Activated CD8-positive, alpha-beta memory T cell treated with anti-CD3 and anti-CD28 coated beads, Interleukin-2, amount 10 ng/mL, durations not matched to agents 7 days and 5 days (primary cell): ENCODE measurements at regions not wholly inside any gene's neighbourhood (a gene's known extent, or its start where the extent isn't known, plus 50 kb on each side); places are given as distances from the start of the nearest gene placed in this dataset.
"Not testable (repeated sequence)": the region's sequence is repeated elsewhere in the genome, so short reads cannot be mapped to it uniquely, and the experiment has no call there.

Experiments used
- ATAC-seq: fragments of 150-1000 bp; cut with Tn5 transposase; one replicate; pipeline ENCODE4 v1.10.0; 2021; ENCODE audit warnings: moderate library complexity
- CTCF ChIA-PET: fragments of 350-600 bp; sonication (Branson Sonifier 250); formaldehyde crosslinking; loops from one replicate; lab custom pipeline; 2021; ENCODE audit warnings: antibody characterized with exemption; lab: Charles Lee
- DNase-seq: peaks from one replicate; pipeline ENCODE4 v3.0.0-alpha.2; 2020
- H3K27ac Mint-ChIP-seq: one replicate; pipeline ENCODE4 v1.8.0; 2021; ENCODE audit warnings: mild to moderate bottlenecking, mixed read lengths
- H3K27me3 Mint-ChIP-seq: one replicate; pipeline ENCODE4 v1.8.0; 2021; ENCODE audit warnings: mixed read lengths
- H3K36me3 Mint-ChIP-seq: one replicate; pipeline ENCODE4 v1.8.0; 2021; ENCODE audit warnings: mild to moderate bottlenecking, mixed read lengths
- H3K4me1 Mint-ChIP-seq: one replicate; pipeline ENCODE4 v1.8.0; 2021; ENCODE audit warnings: mixed read lengths
- H3K4me3 Mint-ChIP-seq: one replicate; pipeline ENCODE4 v1.8.0; 2021; ENCODE audit warnings: mild to moderate bottlenecking, moderate library complexity, mixed read lengths
- H3K9me3 Mint-ChIP-seq: one replicate; pipeline ENCODE4 v1.8.0; 2022; ENCODE audit warnings: low read depth, mixed read lengths

DNA sequence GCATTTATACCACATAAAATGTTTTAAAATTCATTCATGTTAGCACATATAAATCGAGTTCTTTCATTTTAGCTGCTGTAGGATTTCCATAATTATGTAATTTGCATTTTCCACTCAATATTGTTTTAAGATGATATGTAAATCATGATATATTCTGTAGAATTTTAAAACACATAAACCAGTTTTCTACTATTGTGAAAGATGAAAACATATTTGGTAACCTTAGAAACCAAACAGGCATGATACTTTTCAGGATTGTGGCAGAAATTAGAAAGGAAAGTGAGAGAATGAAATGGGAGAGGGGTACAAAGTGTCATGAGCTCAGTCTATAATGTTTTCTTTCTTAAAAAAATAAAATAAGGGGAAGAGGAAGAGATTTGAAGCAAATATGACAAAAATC, 269.3 kb downstream of the PPP1R3A start:
- no peak overlapping the region for H3K27ac Mint-ChIP-seq
- no peaks in the 10 kb centered on the region for H3K36me3 Mint-ChIP-seq
- ATAC-seq (no peak), DNase-seq (no peak)
- H3K27me3 Mint-ChIP-seq, result no peaks in the 10 kb centered on the region
- no peaks in the 10 kb centered on the region for H3K4me1 Mint-ChIP-seq
- H3K9me3 Mint-ChIP-seq, result no peaks in the 10 kb centered on the region
- CTCF ChIA-PET, result no interaction called here
- no peak overlapping the region for H3K4me3 Mint-ChIP-seq

- Mint-ChIP-seq H3K9me3 (no peaks in the 10 kb centered on the region), H3K4me1 (no peaks in the 10 kb centered on the region), H3K27me3 (no peaks in the 10 kb centered on the region), H3K27ac (no peak overlapping the region), H3K36me3 (no peaks in the 10 kb centered on the region), H3K4me3 (no peak overlapping the region)
- CTCF ChIA-PET, result no interaction called here
- ATAC-seq (no peak), DNase-seq (no peak)
Observed at GRCh38 chr7:113639221-113639620, 279.6 kb downstream of the PPP1R3A start.

DNA sequence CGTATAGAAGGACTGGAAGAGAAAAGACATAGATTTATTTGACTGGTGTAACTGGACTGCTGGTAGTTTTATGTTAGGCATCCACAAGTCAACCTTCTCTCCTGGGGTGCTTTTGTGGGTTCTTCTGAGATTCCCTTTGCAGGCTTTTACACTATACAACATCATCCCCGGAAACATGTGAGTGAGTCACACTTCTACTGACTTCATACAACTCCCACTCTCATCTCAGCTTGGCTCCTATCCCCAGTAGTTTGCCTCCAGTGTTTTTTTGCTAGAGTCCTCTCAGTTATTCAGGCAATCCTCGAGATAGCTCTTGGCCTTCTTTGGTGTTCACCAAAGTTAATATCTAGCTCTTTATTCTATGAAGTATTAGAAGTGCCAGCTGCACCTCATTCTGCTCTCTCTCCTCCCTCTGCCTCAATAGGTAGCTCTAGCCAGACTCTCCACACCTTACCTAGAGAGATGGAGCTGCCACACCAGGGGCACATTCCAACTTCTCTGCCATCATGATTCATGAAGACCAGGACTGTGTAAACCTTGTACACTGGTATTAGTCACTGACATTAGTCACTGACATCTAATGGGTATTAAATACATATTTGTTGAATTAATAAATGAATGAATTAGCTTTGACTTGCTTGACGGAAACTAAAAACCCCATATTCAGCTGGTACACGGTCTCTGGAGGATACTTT, 281.9 kb downstream of the PPP1R3A start:
- no peaks in the 10 kb centered on the region for H3K36me3 Mint-ChIP-seq
- H3K27ac Mint-ChIP-seq, result no peak overlapping the region
- CTCF ChIA-PET, result no interaction called here
- ATAC-seq, result no peak
- no peak for DNase-seq
- H3K4me3 Mint-ChIP-seq, result no peak overlapping the region
- H3K27me3 Mint-ChIP-seq, result no peaks in the 10 kb centered on the region
- no peaks in the 10 kb centered on the region for H3K4me1 Mint-ChIP-seq
- no peaks in the 10 kb centered on the region for H3K9me3 Mint-ChIP-seq

DNA sequence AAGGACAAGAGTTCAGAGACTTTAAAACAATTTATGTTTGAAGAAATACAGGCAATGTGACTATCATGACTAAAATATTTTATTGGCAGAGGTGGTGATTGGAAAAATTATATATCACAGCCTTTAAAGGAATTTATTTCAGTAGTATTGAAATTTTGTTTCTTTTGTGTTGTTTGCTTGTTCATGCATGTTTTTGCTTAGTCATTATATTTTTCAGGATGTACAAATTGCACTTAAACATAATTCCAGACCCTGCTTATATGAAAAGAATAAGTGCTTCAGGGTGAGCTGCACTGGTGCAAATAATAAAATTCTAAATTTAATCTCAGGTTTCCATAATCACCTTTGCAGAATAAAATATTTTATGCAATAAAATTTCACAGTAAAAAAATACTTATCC, 283.3 kb downstream of the PPP1R3A start:
- DNase-seq (no peak), ATAC-seq (no peak)
- no peaks in the 10 kb centered on the region for H3K9me3 Mint-ChIP-seq
- H3K4me1 Mint-ChIP-seq, result no peaks in the 10 kb centered on the region
- CTCF ChIA-PET, result no interaction called here
- H3K36me3 Mint-ChIP-seq, result no peaks in the 10 kb centered on the region
- H3K27ac Mint-ChIP-seq, result no peak overlapping the region
- no peak overlapping the region for H3K4me3 Mint-ChIP-seq
- H3K27me3 Mint-ChIP-seq, result no peaks in the 10 kb centered on the region

DNA sequence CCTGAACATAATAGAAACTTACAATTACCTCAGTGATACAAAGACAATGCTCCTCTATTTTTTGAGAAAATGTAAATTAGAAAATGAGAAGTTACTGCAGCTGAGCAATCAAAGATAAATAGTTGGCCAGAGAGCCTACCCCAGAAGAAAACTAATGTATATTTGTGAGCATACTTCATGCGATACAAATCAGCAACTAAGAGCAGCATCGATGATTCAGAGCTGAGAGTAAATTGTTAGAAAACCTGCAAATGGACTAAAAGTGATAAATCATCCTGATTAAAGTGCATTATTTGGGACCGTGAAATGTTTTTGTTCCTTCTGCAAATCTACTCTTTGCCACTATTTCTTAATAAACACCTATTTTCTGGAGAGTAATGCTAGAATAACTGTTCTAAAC, 285.7 kb downstream of the PPP1R3A start:
- no peak for DNase-seq
- Mint-ChIP-seq H3K27me3 (no peaks in the 10 kb centered on the region), H3K4me3 (no peak overlapping the region), H3K36me3 (no peaks in the 10 kb centered on the region), H3K9me3 (no peaks in the 10 kb centered on the region), H3K4me1 (no peaks in the 10 kb centered on the region), H3K27ac (no peak overlapping the region)
- no peak for ATAC-seq
- CTCF ChIA-PET, result no interaction called here

DNA sequence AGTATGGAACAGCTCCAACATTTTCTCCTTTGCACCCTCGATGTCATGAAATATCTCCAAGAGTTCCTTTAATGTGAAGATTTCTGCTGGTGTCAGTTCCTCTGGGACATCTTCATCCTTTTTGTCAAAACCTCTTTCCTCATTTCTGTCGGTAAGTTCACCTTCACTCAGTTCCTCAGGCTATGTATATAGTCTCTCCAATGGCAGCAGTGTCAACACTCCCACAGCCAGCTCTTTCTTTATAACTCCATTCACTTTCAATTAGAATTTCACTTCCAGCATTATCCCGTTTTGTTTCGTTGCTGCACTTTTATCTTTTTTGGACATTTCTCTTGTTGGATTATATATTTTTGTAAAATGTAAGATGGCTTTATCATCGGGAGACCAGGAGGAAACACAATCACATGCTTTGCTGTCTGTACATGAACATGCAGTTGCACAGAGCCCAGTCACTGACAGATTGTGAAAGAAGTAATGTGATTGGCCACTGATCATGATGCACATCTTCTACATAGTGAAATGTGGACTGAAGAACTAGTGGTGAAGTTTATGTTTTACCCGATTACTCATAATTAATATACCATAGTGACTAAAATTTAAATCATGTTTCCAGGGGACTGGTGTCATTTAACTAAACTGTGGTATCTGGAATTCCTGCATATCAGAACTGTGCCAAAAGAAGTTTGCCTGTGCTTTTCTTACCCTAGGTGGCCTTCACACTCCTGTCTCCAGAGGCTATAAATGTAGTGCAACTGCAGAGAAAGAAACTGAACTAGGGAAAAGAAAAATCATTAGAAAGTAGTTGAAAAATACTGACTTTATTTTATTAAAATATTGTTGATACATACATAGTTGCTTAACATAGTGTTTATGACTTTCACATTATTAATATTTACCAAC, 289.6 kb downstream of the PPP1R3A start:
- no peaks in the 10 kb centered on the region for H3K4me1 Mint-ChIP-seq
- CTCF ChIA-PET, result no interaction called here
- ATAC-seq (no peak), DNase-seq (no peak)
- H3K9me3 Mint-ChIP-seq, result peaks cover 2% of the 10 kb centered on the region
- H3K27me3 Mint-ChIP-seq, result no peaks in the 10 kb centered on the region
- H3K4me3 Mint-ChIP-seq, result no peak overlapping the region
- no peak overlapping the region for H3K27ac Mint-ChIP-seq
- H3K36me3 Mint-ChIP-seq, result no peaks in the 10 kb centered on the region

- H3K9me3 Mint-ChIP-seq, result peaks cover 7% of the 10 kb centered on the region
- CTCF ChIA-PET, result no interaction called here
- no peak overlapping the region for H3K4me3 Mint-ChIP-seq
- H3K36me3 Mint-ChIP-seq, result no peaks in the 10 kb centered on the region
- ATAC-seq, result no peak
- no peak for DNase-seq
- no peak overlapping the region for H3K27ac Mint-ChIP-seq
- H3K27me3 Mint-ChIP-seq, result no peaks in the 10 kb centered on the region
- no peaks in the 10 kb centered on the region for H3K4me1 Mint-ChIP-seq
Observed at GRCh38 chr7:113625494-113626102, 293.2 kb downstream of the PPP1R3A start.

- DNase-seq (no peak), ATAC-seq (no peak)
- Mint-ChIP-seq H3K4me1 (no peaks in the 10 kb centered on the region), H3K27ac (no peak overlapping the region), H3K9me3 (peaks cover 11% of the 10 kb centered on the region), H3K36me3 (no peaks in the 10 kb centered on the region), H3K27me3 (no peaks in the 10 kb centered on the region), H3K4me3 (no peak overlapping the region)
- CTCF ChIA-PET, result no interaction called here
Observed at GRCh38 chr7:113622796-113623195, 296.0 kb downstream of the PPP1R3A start.

DNA sequence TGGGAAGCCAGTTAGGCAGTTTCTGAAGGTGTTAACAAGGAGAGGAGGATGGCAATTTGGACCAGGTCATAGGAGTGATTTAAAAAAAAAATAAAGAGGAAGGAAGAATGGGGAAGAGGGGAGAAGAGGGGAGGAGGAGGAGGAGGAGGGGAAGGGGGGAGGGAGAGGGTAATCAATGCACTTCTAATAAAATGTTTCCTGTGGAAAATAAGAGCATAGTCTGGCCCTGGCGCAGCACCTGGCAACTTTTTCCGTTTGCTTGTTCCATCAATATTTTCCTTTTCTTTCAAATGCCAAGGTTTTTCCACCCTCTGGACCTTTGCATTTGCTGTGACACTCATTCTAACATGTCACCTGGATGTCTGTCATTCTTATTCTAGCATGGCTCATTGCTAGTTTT, 308.2 kb downstream of the PPP1R3A start:
- H3K36me3 Mint-ChIP-seq, result no peaks in the 10 kb centered on the region
- no peak for ATAC-seq

GRCh38 chr7:113608782-113609181, 310.0 kb downstream of the PPP1R3A start:
- Mint-ChIP-seq H3K9me3 (no peaks in the 10 kb centered on the region), H3K4me1 (no peaks in the 10 kb centered on the region), H3K27me3 (no peaks in the 10 kb centered on the region), H3K36me3 (no peaks in the 10 kb centered on the region), H3K27ac (no peak overlapping the region), H3K4me3 (no peak overlapping the region)
- ATAC-seq, result no peak
- no peak for DNase-seq
- CTCF ChIA-PET, result no interaction called here

More for the DNA sequence above, 308.2 kb downstream of the PPP1R3A start:
- Mint-ChIP-seq H3K4me1 (no peaks in the 10 kb centered on the region), H3K27me3 (no peaks in the 10 kb centered on the region), H3K27ac (no peak overlapping the region), H3K9me3 (no peaks in the 10 kb centered on the region), H3K4me3 (no peak overlapping the region)
- CTCF ChIA-PET, result no interaction called here
- DNase-seq, result no peak

DNA sequence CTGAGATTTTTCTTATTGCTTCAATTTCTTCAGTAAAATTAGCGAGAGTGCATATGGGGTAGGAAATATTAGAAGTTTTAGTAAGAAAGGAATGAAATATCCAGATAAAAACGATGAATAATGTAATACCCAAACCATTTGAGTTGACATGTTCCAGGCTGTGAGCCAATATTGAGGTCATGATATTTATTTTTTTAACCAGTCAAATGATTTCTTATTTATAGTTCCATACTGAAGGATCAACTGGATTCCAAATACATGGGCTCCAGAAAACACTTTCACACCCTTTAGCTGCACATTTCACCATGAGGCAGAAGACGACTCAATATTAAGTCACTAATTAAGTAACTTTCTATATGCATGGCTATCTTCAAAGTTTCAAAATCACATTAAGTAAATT, 312.5 kb downstream of the PPP1R3A start:
- H3K4me3 Mint-ChIP-seq, result no peak overlapping the region
- H3K4me1 Mint-ChIP-seq, result no peaks in the 10 kb centered on the region
- no peak overlapping the region for H3K27ac Mint-ChIP-seq
- H3K36me3 Mint-ChIP-seq, result no peaks in the 10 kb centered on the region
- CTCF ChIA-PET, result no interaction called here
- no peak for DNase-seq
- H3K27me3 Mint-ChIP-seq, result no peaks in the 10 kb centered on the region
- no peak for ATAC-seq
- H3K9me3 Mint-ChIP-seq, result no peaks in the 10 kb centered on the region

- H3K27ac Mint-ChIP-seq, H3K4me3 Mint-ChIP-seq, DNase-seq, H3K9me3 Mint-ChIP-seq, CTCF ChIA-PET, ATAC-seq, H3K27me3 Mint-ChIP-seq, H3K4me1 Mint-ChIP-seq, H3K36me3 Mint-ChIP-seq: not testable (repeated sequence)
Observed at GRCh38 chr7:113600428-113600827, 318.4 kb downstream of the PPP1R3A start.

GRCh38 chr7:113593455-113593854, 325.4 kb downstream of the PPP1R3A start:
- DNase-seq, H3K27ac Mint-ChIP-seq, H3K9me3 Mint-ChIP-seq, H3K4me3 Mint-ChIP-seq, H3K4me1 Mint-ChIP-seq, ATAC-seq, H3K27me3 Mint-ChIP-seq, H3K36me3 Mint-ChIP-seq, CTCF ChIA-PET: not testable (repeated sequence)

DNA sequence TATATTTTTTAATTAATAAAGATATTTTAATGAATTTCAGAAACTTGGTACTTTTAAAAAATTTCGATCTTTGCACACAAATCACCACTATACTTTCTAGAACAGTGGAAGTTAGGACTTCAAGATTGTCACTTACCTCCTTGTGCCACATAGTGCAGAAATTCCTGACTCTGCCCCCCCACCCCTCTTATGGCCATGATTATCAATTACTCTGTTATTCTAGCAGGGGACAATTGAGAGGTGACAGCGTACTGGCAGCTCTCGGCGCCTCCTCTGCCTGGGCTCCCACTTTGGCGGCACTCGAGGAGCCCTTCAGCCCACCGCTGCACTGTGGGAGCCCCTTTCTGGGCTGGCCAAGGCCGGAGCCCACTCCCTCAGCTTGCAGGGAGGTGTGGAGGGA, 325.9 kb downstream of the PPP1R3A start:
- not testable (repeated sequence) for H3K4me3 Mint-ChIP-seq, H3K36me3 Mint-ChIP-seq, ATAC-seq

More for the DNA sequence above, 325.9 kb downstream of the PPP1R3A start:
- DNase-seq, H3K27me3 Mint-ChIP-seq, H3K27ac Mint-ChIP-seq, CTCF ChIA-PET, H3K9me3 Mint-ChIP-seq, H3K4me1 Mint-ChIP-seq: not testable (repeated sequence)
